Body of pancreas (tissue), 4 donors: ENCODE measurements at regions not wholly inside any gene's neighbourhood (a gene's known extent, or its start where the extent isn't known, plus 50 kb on each side); places are given as distances from the start of the nearest gene placed in this dataset.
A peak's percentile ranks its signal among the peaks of the same experiment; 100 is the strongest.

ENCODE experiments used
- ATAC-seq: fragments of 150-250 bp; one replicate; pipeline ENCODE4 v1.9.1; 2016
- DNase-seq, 4 donors: peaks; one replicate each; pipeline ENCODE4 v3.0.0-alpha.2; 2019
- H3K27ac ChIP-seq, 4 donors: fragments of 200-600 bp; sonication (generic); 1 replicate in 3 of 4; 2 replicates in 1 of 4; pipeline versions ENCODE4 v1.5.1 to v1.6.1; 2016 to 2019; ENCODE audit warnings: mild to moderate bottlenecking in 1 of 4, mixed read lengths in 1 of 4, moderate library complexity in 1 of 4
- H3K27me3 ChIP-seq, 2 donors: fragments of 200-600 bp; sonication (generic); one replicate each; pipeline ENCODE4 v1.6.0; 2016; ENCODE audit warnings: mild to moderate bottlenecking in 1 of 2
- H3K36me3 ChIP-seq, 2 donors: fragments of 200-600 bp; sonication (generic); replicated peaks in 1 of 2; 2 replicates each; pipeline ENCODE4 v1.5.1; 2016; ENCODE audit warnings: low read depth in 2 of 2; ENCODE audit not compliant: insufficient read depth in 1 of 2
- H3K4me1 ChIP-seq: fragments of 200-600 bp; sonication (generic); one replicate; pipeline ENCODE4 v1.6.0; 2016
- H3K4me3 ChIP-seq, 2 donors: fragments of 200-600 bp; sonication (generic); 1 replicate in 1 of 2; 2 replicates in 1 of 2; pipeline ENCODE4 v1.5.1; 2016 to 2019
- H3K9me3 ChIP-seq, 3 donors: fragments of 200-600 bp; sonication (generic); 1 replicate in 2 of 3; 2 replicates in 1 of 3; pipeline ENCODE4 v1.5.1; 2016
- CTCF ChIP-seq, 7 experiments: fragments of 450-650 bp in 4 of 7; fragments of 200-600 bp in 3 of 7; sonication (generic) in 3 of 7; IDR thresholded peaks; one replicate each; pipeline ENCODE4 v1.5.1; 2016 to 2019; ENCODE audit warnings: antibody characterized with exemption in 7 of 7
- POLR2A ChIP-seq, 3 donors: fragments of 450-650 bp; IDR thresholded peaks; one replicate each; pipeline ENCODE4 v1.6.1; 2016; ENCODE audit warnings: antibody characterized with exemption in 3 of 3, mild to moderate bottlenecking in 2 of 3
- WGBS, 2 donors: methylation state at CpG; one replicate each; pipeline ENCODE4 v1.1.5; 2017; 5-methylcytosine and 5-hydroxymethylcytosine counted together
- intact Hi-C: fragments of 100-400 bp; cut with DNase I; formaldehyde crosslinking; loops from one replicate; pipeline ENCODE4 v1.15.1; 2023

- 52 to 56% methylated on average over 7 of the region's 7 CpGs for WGBS, 2 donors
- ATAC-seq (no peak), DNase-seq (peak in 2 of 4 donors; percentile 12 to 45)
- Histone ChIP-seq H3K4me3 (no peak overlapping the region), H3K36me3 (no peaks in the 10 kb centered on the region), H3K9me3 (no peaks in the 10 kb centered on the region), H3K4me1 (no peaks in the 10 kb centered on the region), H3K27me3 (no peaks in the 10 kb centered on the region), H3K27ac (no peak overlapping the region)
- TF ChIP-seq CTCF (IDR thresholded peaks at IDR 0.05) = no peak
- TF ChIP-seq POLR2A (IDR thresholded peaks at IDR 0.05) = no peak
- intact Hi-C loops = no loop called here
Observed at GRCh38 chr5:118529361-118530144, 458.8 kb downstream of the DTWD2 start.

- H3K9me3 ChIP-seq = no peaks in the 10 kb centered on the region
- no peak for DNase-seq
- no peaks in the 10 kb centered on the region for H3K27me3 ChIP-seq
- ATAC-seq = no peak
- H3K4me3 ChIP-seq = no peak overlapping the region
- no peak for TF ChIP-seq POLR2A (IDR thresholded peaks at IDR 0.05)
- intact Hi-C loops = no loop called here
- H3K4me1 ChIP-seq = no peaks in the 10 kb centered on the region
- H3K27ac ChIP-seq = no peak overlapping the region
- H3K36me3 ChIP-seq = no peaks in the 10 kb centered on the region
Observed at GRCh38 chr5:118522626-118523025, 465.7 kb downstream of the DTWD2 start.

GRCh38 chr5:118520771-118521415 lies 467.5 kb downstream of the DTWD2 start:
- Histone ChIP-seq H3K36me3 (no peaks in the 10 kb centered on the region), H3K4me1 (no peaks in the 10 kb centered on the region), H3K9me3 (no peaks in the 10 kb centered on the region), H3K27me3 (no peaks in the 10 kb centered on the region), H3K27ac (no peak overlapping the region), H3K4me3 (no peak overlapping the region)
- 81 to 82% methylated on average over 3 of the region's 3 CpGs for WGBS, 2 donors
- ATAC-seq = no peak
- intact Hi-C loops = no loop called here
- no peak for DNase-seq
- TF ChIP-seq POLR2A (IDR thresholded peaks at IDR 0.05) (no peak), CTCF (IDR thresholded peaks at IDR 0.05) (no peak)

- 44 to 50% methylated on average over 1 of the region's 1 CpG for WGBS, 2 donors
Observed at GRCh38 chr5:118519466-118519865, 468.9 kb downstream of the DTWD2 start.

More at GRCh38 chr5:118519466-118519865, 468.9 kb downstream of the DTWD2 start:
- Histone ChIP-seq H3K36me3 (no peaks in the 10 kb centered on the region), H3K4me1 (no peaks in the 10 kb centered on the region), H3K4me3 (no peak overlapping the region), H3K9me3 (no peaks in the 10 kb centered on the region), H3K27me3 (no peaks in the 10 kb centered on the region), H3K27ac (no peak overlapping the region)
- no peak for TF ChIP-seq CTCF (IDR thresholded peaks at IDR 0.05)
- TF ChIP-seq POLR2A (IDR thresholded peaks at IDR 0.05) = no peak
- intact Hi-C loops = no loop called here
- no peak for ATAC-seq
- DNase-seq = no peak
